Raji (cell line): ENCODE measurements at regions not wholly inside any gene's neighbourhood (a gene's known extent, or its start where the extent isn't known, plus 50 kb on each side); places are given as distances from the start of the nearest gene placed in this dataset.

Experiments
- POLR2A ChIP-seq: IDR thresholded peaks from 2 replicates; pipeline ENCODE4 v1.6.1; 2011; ENCODE audit warnings: low read depth, low read length, control low read depth; ENCODE audit not compliant: insufficient read depth

DNA sequence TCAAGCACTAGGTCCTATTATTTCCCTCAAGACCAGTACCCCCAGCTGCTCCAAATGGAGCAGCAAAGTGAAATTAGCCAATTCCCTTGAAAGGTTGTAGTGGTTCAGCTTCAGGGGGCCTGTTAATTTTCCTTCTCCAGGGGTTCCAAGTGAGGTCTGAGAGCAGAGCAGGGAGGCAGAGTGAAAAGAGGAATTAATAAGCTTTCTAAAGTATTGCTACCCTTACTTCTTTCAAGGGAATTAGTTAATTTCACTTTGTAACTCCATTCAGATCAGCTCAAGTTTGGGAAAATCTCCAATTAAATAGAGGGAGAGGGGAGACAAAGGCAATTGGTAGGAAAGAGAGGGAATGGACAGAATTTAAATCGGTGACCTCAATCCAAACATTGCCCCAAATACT, 78.7 kb upstream of the SLC7A11 start:
- no peak for TF ChIP-seq POLR2A

DNA sequence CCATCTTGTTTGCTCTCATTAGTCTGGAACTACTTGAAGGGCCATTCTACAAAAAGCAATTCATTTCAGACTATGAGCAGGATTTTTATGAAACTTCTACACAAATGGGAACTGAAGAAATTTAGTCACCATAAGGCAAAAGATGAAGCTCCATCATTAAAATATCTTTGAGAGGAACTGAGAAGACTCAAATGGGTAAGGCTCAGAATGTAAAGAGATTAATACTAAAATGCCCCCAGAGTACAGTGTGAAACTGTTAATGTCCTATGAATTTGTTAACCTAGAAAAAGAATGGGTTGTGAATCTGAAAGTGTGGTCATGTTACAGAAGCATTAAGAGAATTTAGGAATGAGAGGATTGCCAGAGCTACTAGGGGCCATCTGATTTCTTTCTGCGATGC, 77.9 kb upstream of the SLC7A11 start:
- TF ChIP-seq POLR2A, result no peak

DNA sequence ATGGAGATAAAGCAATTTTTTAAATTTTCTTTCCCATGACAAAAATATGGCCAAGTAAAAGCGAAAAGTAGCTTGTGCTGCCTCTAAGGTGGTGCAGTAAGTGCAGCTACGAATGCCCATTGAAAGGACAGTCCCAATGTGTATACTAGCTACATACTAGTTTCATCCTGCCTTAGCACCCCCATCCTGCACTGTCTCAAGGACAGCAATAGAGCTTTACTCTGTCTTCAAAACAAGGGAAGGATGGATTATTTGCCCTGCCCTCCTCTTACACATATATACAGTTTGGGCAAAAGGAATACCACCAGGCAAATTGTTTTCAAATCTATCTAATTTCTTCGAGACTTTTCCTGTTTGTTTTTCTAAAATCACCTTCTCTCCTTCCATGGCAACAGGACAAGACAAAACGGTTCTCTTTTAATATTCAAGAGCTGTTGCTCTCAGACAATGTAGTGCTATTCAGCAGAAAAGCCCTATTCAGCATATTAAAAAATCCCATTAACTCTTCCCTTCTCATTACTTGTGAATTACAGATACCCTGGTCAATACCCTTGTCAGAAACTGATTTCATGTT, 75.1 kb upstream of the SLC7A11 start:
- TF ChIP-seq POLR2A, result no peak

DNA sequence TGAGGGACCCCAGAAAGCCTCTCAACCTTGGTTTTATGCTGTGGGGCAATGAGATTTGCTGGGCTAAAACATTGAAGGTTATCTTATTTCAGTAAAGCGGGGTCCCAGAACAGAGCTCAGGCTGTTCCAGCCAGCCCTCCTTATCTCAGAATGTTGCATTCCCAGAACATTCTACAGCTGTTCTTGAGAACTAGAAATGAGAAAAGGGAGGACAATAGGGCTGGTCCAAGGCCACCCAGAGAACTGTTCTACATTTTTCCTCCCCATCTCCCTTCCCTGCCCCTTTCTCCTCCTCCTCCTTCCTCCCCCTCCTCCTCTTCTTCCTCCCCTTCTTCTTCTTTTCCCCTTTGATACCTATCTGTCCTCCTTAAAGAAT, 70.4 kb upstream of the SLC7A11 start:
- no peak for TF ChIP-seq POLR2A

DNA sequence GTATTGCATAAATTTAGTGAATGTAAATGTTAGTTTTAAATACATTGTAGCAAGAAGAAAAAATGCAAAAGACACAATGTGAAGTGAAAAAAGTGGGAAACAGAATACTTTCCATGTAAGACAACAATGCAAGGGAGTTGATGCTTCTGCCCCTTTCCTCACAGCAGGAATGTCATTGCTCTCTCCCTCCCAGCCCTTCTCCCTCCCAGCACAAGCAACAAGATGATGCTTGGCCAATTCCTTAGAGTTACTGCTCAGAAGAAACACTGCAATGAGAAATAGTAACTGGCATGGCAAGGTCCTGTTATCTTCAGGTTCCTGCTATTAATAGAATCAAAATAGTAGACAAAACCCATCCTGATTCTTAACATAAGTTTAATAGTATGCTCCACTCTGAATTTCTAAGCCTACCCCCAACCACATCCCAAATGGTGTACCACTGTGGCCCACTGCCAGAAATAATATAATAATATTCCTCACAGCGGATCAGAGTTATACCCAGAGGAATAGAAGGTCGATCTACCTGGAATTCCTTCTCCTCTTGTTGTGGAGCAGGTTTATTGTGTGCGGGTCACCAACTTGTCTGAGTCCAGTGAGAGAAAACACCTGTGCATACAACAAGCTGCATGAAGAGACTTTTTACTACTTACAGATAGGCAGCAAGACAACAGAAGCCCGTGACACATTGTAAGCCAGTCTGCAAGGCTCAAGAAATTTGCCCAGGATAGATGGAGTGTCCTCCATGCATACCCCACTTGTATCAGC, 69.8 kb upstream of the SLC7A11 start:
- TF ChIP-seq POLR2A, result no peak

DNA sequence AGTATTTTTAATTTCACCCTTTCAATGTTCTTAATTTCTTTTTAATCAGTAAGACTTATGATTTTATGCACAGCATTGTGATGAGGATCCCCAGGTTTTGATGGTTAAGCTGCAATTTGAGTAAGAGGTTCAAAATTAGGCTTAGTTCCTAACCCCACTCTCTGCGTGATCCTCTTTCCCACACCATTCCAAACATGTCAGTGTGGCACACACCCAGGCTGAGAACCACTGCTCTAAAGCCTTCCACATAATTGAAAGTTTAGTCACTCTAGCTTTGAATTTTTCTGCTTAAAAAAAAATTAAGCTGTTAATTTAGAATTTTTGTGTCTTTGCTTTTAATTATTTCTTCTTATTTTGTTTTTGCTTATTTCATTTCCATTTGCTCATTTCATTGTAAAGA, 68.8 kb upstream of the SLC7A11 start:
- no peak for TF ChIP-seq POLR2A

DNA sequence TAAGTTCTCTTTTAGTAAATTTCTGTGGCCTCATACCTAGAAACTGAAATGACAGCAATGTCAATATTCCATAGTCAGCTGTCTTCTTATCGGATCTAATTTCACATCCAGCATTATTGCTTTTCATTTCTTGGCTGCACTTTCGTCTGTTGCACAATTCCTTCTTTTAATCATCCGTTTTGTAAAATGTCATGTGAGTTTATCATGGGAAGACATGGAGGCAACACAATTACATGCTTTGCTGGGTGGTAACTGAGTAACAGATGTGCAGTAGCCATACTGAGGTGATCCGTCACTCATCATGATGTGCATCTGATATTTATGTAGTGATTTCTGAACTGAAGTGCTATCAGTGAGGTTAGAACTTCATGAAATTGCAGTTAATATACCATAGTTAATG, 68.3 kb upstream of the SLC7A11 start:
- no peak for TF ChIP-seq POLR2A

DNA sequence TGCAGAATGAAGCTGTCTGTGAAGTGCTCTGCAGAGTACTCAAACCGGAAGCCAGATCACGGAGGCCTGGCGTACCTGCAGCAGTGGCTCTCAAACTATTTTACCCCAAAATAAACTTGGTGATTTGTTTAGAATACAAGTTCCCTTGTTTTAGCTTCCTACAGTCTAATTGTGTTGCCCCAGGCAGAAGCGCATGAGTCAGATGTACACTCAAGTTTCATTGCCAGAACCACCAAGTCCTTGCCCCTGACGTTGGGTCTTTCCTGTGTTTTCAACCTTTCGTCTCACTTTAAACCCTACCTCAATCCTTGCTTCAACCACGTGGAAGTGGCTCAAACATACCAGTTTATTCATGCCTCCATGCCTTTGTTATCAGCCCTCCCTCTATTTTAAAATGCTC, 66.2 kb upstream of the SLC7A11 start:
- TF ChIP-seq POLR2A, result no peak

DNA sequence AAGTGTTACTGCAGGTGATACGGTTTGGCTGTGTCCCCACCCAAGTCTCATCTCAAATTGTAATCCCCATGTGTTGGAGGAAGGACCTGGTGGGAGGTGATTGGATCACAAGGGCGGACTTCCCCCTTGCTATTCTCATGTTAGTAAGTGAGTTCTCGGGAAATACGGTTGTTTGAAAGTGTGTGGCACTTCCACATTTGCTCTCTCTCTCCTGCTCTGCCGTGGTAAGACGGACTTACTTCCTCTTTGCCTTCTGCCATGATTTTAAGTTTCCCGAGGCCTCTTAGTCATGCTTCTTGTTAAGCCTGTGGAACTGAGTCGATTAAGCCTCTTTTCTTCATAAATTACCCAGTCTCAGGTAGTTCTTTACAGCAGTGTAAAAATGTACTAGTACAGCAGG, 65.2 kb upstream of the SLC7A11 start:
- TF ChIP-seq POLR2A, result no peak

DNA sequence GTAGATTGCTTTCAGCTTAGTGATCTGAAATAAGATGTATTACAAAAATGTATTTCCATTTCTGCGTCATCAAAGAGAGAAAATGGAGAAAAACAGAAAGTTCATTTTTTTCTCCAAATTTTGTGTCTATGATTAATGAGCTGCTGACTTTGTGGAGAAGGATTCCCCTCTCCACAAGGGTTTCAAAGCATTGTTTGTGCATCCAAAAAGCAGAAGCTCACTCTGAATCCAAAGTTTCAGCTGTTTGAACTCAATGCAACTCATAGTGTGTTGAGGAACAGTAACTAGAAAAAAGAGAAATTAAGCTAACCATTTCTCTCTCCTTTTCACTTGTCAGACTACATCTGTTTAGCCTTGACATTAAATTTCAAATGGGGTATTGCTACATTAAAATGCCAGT, 62.9 kb upstream of the SLC7A11 start:
- no peak for TF ChIP-seq POLR2A

DNA sequence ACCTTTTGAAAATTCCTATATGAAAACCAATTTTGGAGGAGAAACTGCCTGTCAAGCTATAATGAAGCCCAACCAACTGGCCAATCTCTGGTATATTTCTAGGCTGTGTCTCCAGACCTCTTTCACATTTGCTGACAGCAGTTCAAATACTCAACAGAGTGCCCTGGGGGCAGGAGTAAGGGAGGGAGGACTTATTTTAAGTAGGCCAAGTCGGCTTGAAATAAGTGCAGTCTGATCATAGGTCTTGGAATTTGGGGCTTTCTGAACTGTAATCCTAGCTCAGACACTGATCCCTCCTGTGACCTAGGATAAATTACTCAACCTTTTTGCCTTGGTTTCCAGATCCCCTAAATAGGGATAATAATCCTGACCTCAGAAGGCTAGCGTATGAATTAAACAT, 59.4 kb upstream of the SLC7A11 start:
- no peak for TF ChIP-seq POLR2A

DNA sequence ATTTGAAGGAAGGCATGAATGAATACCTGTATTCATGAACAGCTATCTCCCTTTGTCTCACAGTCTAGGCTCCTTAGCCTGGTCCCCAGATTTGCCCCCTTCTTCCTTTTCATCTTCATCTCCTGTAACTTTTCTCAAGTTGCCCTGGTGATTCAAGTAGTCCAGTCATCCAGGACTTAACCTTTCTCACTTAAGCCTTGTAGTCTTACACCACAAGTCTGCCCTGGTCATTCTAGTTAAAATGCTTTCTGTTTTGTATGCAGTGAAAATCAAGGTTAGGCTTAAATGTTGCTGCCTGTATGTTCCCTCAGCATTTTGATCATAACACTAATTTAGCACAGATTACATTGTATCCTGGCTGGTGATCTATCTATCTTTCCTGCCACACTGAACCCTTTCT, 58.5 kb upstream of the SLC7A11 start:
- no peak for TF ChIP-seq POLR2A

DNA sequence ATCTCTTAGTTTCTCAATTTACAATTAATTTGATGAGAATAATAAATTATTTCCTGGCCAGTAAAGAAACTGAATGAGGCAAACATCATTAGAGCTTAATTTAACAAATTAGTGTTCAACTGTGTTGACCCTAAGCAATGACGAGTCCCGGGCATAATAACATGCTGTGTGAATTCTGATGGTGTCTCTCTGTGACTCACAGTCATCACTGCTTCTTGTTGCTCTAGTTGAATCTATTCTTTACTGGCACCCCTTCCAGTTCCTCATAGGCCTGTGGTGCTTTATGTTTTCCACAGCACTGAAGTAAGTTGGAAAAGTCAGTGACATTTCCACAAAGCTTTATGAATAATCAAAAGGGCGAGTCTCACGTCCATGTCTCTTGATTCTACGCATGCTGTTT, 57.7 kb upstream of the SLC7A11 start:
- TF ChIP-seq POLR2A, result no peak

DNA sequence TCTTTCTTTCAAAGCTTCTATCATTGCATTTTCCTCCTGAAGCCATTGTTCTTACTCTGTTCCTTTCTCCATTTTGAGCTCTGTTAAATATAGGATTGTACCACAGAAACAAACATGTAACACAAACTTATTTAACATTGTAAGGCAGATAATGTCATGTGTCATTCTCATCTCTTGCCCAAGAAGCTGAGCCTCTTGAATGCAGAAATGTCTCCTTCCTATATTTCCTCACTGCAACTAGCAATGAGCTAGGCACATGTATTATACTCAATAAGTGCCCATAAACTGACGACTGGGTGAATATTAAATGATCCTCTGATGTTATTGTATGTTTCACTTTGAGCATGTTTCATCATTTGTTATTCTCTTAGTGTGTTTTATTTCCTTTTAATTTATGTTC, 56.7 kb upstream of the SLC7A11 start:
- TF ChIP-seq POLR2A, result no peak

DNA sequence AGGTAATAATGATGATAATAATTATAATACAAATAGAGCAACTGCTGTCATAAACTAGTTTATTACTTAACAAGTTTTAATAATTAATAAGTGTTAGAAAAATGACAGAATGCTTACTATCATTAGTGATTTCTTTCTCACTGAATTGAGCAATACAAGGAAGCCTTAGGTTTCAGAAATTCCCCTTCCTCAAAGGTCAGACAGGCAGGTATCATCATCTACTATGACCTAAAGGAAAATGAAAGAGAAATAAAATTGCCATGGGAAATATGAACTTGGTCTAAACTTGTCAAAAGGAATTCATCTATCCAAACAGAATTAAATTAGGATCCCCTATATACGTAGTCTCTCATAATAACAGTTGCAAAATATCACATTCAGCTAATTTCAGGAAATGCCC, 56.3 kb upstream of the SLC7A11 start:
- TF ChIP-seq POLR2A, result no peak

DNA sequence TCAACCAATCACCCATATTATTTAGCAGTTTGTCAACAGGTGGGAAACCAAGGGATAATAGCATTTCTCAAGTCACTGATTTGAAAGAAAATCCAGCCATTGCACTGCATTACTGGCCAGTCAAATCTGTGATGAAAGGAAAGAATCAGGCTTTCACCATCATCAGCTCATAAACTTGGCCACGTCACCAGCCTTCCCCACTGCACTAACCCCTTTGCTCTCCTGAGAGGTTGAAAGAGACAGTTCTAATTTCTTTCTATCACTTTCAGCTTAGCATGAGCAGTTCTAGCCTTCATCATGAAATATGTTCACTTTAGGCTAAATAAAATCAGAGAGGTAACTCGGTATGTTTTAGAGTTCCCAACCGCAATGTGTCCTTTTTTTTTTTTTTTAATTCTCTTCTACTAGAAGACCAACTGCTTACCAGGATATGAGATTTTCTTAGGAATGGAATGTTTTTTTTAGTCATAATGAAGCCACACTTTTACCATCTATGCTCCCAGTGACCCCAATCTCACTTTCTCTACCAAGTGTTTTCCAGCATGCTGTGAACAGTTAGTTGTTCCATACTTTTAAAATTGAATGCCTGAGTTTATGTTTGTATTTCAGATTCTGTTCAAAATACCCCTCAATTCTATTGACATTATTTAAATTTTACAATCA, 55.7 kb upstream of the SLC7A11 start:
- no peak for TF ChIP-seq POLR2A
